ENCODE measurements at regions not wholly inside any gene's neighbourhood (a gene's known extent, or its start where the extent isn't known, plus 50 kb on each side); places are given as distances from the start of the nearest gene placed in this dataset.

DNA sequence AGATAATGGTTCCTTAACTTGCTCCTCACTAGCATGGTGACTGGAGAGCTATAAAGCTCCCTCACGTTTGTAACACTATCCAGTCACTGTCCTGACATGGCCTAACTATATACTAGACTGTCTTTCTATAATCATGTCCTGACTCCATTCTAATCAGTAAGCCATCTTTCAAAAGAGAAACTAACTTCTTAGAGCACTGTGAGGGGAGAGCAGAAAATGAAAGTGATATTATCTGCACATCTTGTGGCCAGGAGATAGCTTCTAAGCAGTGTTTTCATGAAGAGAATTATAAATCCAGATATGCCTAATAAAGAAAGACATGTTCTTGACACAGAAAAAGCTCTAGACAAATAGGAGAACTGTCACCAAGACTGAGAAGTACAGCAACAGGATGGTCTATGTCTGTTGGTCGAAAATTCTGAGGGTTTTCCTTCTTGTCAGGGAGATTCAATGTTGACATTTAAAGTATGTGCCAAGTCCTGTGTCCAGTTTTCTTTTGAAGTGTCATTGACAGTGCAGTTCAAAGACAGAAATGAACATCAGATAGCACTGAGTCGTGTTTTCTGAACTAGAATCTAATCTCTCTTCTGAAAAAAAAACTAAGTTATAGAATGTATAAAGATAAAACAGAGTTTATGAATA, 230.6 kb upstream of the PEX5L start:
- peak overlapping the region in 1 of 2 experiments; percentile 0; a peak in 2 of 4 replicates for H3K4me3 ChIP-seq (ENCODE audit: low read depth in 2 of 2, low read length in 1 of 2)
- no peaks in the 10 kb centered on the region for H3K9me2 ChIP-seq
- ChIA-PET POLR2A (no interaction called here), CTCF (interaction anchor here (0.8 kb wide), 1 partner anchor 32 kb away, joined by 3 read pairs; no protein-coding TSS in a partner anchor)
- peak overlapping the region; percentile 54; the same call in 1 of the 2 replicates for H2AFZ ChIP-seq (ENCODE audit: low read depth)
- H3K79me2 ChIP-seq (ENCODE audit: insufficient read depth) = no peaks in the 10 kb centered on the region
- peaks cover 8% of the 10 kb centered on the region for H3F3A ChIP-seq (replicated peaks; ENCODE audit: insufficient read depth)
- peak overlapping the region; percentile 36 for H3K4me2 ChIP-seq
- H3K36me3 ChIP-seq (replicated peaks in 1 of 2; ENCODE audit: control insufficient read depth in 1 of 2, insufficient read depth in 2 of 2, low read length in 1 of 2) = no peaks in the 10 kb centered on the region
- TF ChIP-seq TCF12 (IDR thresholded peaks at IDR 0.05) = 0 out of 2 replicates have a peak, but pooled peaks have one; percentile 10
- TF ChIP-seq, protein P1, sequence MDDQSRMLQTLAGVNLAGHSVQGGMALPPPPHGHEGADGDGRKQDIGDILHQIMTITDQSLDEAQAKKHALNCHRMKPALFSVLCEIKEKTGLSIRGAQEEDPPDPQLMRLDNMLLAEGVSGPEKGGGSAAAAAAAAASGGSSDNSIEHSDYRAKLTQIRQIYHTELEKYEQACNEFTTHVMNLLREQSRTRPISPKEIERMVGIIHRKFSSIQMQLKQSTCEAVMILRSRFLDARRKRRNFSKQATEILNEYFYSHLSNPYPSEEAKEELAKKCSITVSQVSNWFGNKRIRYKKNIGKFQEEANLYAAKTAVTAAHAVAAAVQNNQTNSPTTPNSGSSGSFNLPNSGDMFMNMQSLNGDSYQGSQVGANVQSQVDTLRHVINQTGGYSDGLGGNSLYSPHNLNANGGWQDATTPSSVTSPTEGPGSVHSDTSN (IDR thresholded peaks at IDR 0.05) = peak; percentile 13; the same call in 1 of the 2 replicates
- no peak for TF ChIP-seq CHD2 (IDR thresholded peaks at IDR 0.05; ENCODE audit: low read length, partially characterized antibody)
- H3K27me3 ChIP-seq (ENCODE audit: insufficient read depth) = no peaks in the 10 kb centered on the region
- H3K27ac ChIP-seq (ENCODE audit: low read depth in 2 of 2, low read length in 1 of 2) = peak overlapping the region in 1 of 2 experiments; percentile 6; a peak in 1 of 4 replicates
- H3K4me1 ChIP-seq (ENCODE audit: control insufficient read depth in 1 of 2, insufficient read depth in 2 of 2, low read depth in 1 of 2, low read length in 1 of 2) = no peaks in the 10 kb centered on the region; a peak in 1 of 4 replicates
- no peak for DNase-seq
- H3K9me3 ChIP-seq = no peaks in the 10 kb centered on the region
- H3K9ac ChIP-seq = no peak overlapping the region
- 13% methylated on average over 3 of the region's 3 CpGs for WGBS (ENCODE audit: low lambda C conversion rate)
- no peaks in the 10 kb centered on the region for H4K20me1 ChIP-seq (ENCODE audit: insufficient read depth)

DNA sequence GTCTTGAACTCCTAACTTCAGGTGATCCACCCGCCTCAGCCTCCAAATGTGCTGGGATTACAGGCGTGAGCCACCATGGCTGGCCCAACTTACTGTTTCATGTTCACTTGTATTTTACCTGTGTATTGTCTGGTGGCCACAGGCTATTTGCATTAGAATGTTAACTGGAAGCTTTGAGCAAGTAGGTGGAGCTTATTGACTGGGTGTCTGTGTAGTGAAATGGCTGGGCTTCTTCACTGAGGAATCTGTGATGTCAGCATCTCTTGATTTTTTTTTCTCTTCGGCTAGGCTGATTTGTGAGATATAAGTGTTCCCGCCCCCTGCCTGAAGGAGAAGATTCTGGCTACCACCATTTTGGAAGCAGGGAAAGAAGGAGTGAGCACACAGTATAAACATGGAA, 237.8 kb upstream of the PEX5L start:
- no peaks in the 10 kb centered on the region for H3K27me3 ChIP-seq (ENCODE audit: insufficient read depth)
- 83% methylated on average over 4 of the region's 4 CpGs for WGBS (ENCODE audit: low lambda C conversion rate)
- H3K4me1 ChIP-seq (ENCODE audit: control insufficient read depth in 1 of 2, insufficient read depth in 2 of 2, low read depth in 1 of 2, low read length in 1 of 2) = no peaks in the 10 kb centered on the region
- H3K27ac ChIP-seq (ENCODE audit: low read depth in 2 of 2, low read length in 1 of 2) = no peak overlapping the region
- H3K9me2 ChIP-seq = no peaks in the 10 kb centered on the region
- H3K79me2 ChIP-seq (ENCODE audit: insufficient read depth) = no peaks in the 10 kb centered on the region
- H3K4me3 ChIP-seq (ENCODE audit: low read depth in 2 of 2, low read length in 1 of 2) = no peak overlapping the region
- CTCF ChIA-PET = no interaction called here
- no peaks in the 10 kb centered on the region for H3F3A ChIP-seq (replicated peaks; ENCODE audit: insufficient read depth)
- POLR2A ChIA-PET = no interaction called here
- H3K9ac ChIP-seq = no peak overlapping the region
- H4K20me1 ChIP-seq (ENCODE audit: insufficient read depth) = no peaks in the 10 kb centered on the region
- 0 out of 2 replicates have a peak overlapping the region, but pooled peaks have one; percentile 39 for H2AFZ ChIP-seq (ENCODE audit: low read depth)
- H3K36me3 ChIP-seq (replicated peaks in 1 of 2; ENCODE audit: control insufficient read depth in 1 of 2, insufficient read depth in 2 of 2, low read length in 1 of 2) = no peaks in the 10 kb centered on the region
- no peak overlapping the region for H3K4me2 ChIP-seq
- H3K9me3 ChIP-seq = no peaks in the 10 kb centered on the region
- DNase-seq = no peak
- TF ChIP-seq NFIC (IDR thresholded peaks at IDR 0.05; ENCODE audit: borderline replicate concordance) = no peak
- TF ChIP-seq JUND (IDR thresholded peaks at IDR 0.05) = no peak
- no peak for TF ChIP-seq FOXJ3 (CRISPR knock-in tag; IDR thresholded peaks at IDR 0.05)
- TF ChIP-seq RFX5 (IDR thresholded peaks at IDR 0.05; ENCODE audit: low read length) = no peak
- TF ChIP-seq, protein P1 (IDR thresholded peaks at IDR 0.05) = no peak
- TF ChIP-seq YY1 (IDR thresholded peaks at IDR 0.05; ENCODE audit: low read depth) = no peak
- TF ChIP-seq GATA2 (CRISPR knock-in tag; IDR thresholded peaks at IDR 0.05) = no peak
- TF ChIP-seq, protein P2, sequence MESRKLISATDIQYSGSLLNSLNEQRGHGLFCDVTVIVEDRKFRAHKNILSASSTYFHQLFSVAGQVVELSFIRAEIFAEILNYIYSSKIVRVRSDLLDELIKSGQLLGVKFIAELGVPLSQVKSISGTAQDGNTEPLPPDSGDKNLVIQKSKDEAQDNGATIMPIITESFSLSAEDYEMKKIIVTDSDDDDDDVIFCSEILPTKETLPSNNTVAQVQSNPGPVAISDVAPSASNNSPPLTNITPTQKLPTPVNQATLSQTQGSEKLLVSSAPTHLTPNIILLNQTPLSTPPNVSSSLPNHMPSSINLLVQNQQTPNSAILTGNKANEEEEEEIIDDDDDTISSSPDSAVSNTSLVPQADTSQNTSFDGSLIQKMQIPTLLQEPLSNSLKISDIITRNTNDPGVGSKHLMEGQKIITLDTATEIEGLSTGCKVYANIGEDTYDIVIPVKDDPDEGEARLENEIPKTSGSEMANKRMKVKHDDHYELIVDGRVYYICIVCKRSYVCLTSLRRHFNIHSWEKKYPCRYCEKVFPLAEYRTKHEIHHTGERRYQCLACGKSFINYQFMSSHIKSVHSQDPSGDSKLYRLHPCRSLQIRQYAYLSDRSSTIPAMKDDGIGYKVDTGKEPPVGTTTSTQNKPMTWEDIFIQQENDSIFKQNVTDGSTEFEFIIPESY (IDR thresholded peaks at IDR 0.05; ENCODE audit: borderline replicate concordance, low read depth) = no peak
- TF ChIP-seq RAD21 (IDR thresholded peaks at IDR 0.05; ENCODE audit: low read length) = no peak
- TF ChIP-seq RXRA (IDR thresholded peaks at IDR 0.05; ENCODE audit: borderline replicate concordance, low read depth) = no peak
- TF ChIP-seq, protein P3, sequence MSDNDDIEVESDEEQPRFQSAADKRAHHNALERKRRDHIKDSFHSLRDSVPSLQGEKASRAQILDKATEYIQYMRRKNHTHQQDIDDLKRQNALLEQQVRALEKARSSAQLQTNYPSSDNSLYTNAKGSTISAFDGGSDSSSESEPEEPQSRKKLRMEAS (IDR thresholded peaks at IDR 0.05; ENCODE audit: low read depth) = no peak
- TF ChIP-seq TEAD4 (IDR thresholded peaks at IDR 0.05; ENCODE audit: borderline replicate concordance, insufficient read depth) = no peak
- TF ChIP-seq ELF1 (IDR thresholded peaks at IDR 0.05) = no peak
- TF ChIP-seq, protein P4, sequence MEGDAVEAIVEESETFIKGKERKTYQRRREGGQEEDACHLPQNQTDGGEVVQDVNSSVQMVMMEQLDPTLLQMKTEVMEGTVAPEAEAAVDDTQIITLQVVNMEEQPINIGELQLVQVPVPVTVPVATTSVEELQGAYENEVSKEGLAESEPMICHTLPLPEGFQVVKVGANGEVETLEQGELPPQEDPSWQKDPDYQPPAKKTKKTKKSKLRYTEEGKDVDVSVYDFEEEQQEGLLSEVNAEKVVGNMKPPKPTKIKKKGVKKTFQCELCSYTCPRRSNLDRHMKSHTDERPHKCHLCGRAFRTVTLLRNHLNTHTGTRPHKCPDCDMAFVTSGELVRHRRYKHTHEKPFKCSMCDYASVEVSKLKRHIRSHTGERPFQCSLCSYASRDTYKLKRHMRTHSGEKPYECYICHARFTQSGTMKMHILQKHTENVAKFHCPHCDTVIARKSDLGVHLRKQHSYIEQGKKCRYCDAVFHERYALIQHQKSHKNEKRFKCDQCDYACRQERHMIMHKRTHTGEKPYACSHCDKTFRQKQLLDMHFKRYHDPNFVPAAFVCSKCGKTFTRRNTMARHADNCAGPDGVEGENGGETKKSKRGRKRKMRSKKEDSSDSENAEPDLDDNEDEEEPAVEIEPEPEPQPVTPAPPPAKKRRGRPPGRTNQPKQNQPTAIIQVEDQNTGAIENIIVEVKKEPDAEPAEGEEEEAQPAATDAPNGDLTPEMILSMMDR (IDR thresholded peaks at IDR 0.05) = no peak
- TF ChIP-seq, protein P5, sequence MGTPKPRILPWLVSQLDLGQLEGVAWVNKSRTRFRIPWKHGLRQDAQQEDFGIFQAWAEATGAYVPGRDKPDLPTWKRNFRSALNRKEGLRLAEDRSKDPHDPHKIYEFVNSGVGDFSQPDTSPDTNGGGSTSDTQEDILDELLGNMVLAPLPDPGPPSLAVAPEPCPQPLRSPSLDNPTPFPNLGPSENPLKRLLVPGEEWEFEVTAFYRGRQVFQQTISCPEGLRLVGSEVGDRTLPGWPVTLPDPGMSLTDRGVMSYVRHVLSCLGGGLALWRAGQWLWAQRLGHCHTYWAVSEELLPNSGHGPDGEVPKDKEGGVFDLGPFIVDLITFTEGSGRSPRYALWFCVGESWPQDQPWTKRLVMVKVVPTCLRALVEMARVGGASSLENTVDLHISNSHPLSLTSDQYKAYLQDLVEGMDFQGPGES (IDR thresholded peaks at IDR 0.05; ENCODE audit: low read depth, low read length) = no peak
- TF ChIP-seq, protein P6, sequence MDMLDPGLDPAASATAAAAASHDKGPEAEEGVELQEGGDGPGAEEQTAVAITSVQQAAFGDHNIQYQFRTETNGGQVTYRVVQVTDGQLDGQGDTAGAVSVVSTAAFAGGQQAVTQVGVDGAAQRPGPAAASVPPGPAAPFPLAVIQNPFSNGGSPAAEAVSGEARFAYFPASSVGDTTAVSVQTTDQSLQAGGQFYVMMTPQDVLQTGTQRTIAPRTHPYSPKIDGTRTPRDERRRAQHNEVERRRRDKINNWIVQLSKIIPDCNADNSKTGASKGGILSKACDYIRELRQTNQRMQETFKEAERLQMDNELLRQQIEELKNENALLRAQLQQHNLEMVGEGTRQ (IDR thresholded peaks at IDR 0.05; ENCODE audit: borderline replicate concordance, low read depth, low read length) = no peak
- TF ChIP-seq TCF12 (IDR thresholded peaks at IDR 0.05) = no peak
- no peak for TF ChIP-seq NRF1 (IDR thresholded peaks at IDR 0.05; ENCODE audit: low read depth, low read length)

Data from SK-N-SH (cell line).